ENCODE measurements at regions not wholly inside any gene's neighbourhood (a gene's known extent, or its start where the extent isn't known, plus 50 kb on each side); places are given as distances from the start of the nearest gene placed in this dataset.

GRCh38 chr2:220504938-220505503 is 877.6 kb downstream of the SLC4A3 start:
- TF ChIP-seq, protein P1, sequence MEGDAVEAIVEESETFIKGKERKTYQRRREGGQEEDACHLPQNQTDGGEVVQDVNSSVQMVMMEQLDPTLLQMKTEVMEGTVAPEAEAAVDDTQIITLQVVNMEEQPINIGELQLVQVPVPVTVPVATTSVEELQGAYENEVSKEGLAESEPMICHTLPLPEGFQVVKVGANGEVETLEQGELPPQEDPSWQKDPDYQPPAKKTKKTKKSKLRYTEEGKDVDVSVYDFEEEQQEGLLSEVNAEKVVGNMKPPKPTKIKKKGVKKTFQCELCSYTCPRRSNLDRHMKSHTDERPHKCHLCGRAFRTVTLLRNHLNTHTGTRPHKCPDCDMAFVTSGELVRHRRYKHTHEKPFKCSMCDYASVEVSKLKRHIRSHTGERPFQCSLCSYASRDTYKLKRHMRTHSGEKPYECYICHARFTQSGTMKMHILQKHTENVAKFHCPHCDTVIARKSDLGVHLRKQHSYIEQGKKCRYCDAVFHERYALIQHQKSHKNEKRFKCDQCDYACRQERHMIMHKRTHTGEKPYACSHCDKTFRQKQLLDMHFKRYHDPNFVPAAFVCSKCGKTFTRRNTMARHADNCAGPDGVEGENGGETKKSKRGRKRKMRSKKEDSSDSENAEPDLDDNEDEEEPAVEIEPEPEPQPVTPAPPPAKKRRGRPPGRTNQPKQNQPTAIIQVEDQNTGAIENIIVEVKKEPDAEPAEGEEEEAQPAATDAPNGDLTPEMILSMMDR (IDR thresholded peaks at IDR 0.05), result no peak
- no peak for TF ChIP-seq EP300 (IDR thresholded peaks at IDR 0.05)
